GM12878 (cell line): ENCODE measurements at regions not wholly inside any gene's neighbourhood (a gene's known extent, or its start where the extent isn't known, plus 50 kb on each side); places are given as distances from the start of the nearest gene placed in this dataset.

Source experiments
- ATAC-seq: fragments of 200-7000 bp; cut with Tn5 transposase; 3 replicates; pipeline ENCODE4 v1.9.1; 2020; ENCODE audit warnings: mild to moderate bottlenecking, moderate library complexity
- BruUV-seq: library from RNA; stranded (reverse); fragments of 400-500 nt; replicated peaks from 2 replicates; lab custom pipeline; 2021; lab: Mats Ljungman, UMichigan
- CTCF ChIA-PET: fragments of 300-600 bp; sonication (Branson Sonifier 250); formaldehyde crosslinking; extraction: SDS; loops from one replicate; lab custom pipeline; 2021; ENCODE audit warnings: inconsistent platforms; lab: Yijun Ruan, JAX
- POLR2A ChIA-PET: fragments of 350-600 bp; formaldehyde crosslinking; extraction: SDS; loops from one replicate; lab custom pipeline; 2021; ENCODE audit warnings: inconsistent platforms; lab: Charles Lee
- RAD21 ChIA-PET: fragments of 300-600 bp; sonication (Branson Sonifier 250); formaldehyde crosslinking; loops from one replicate; lab custom pipeline; 2023; ENCODE audit warnings: antibody characterized with exemption; ENCODE audit not compliant: unreplicated experiment; lab: Charles Lee
- SMC1A ChIA-PET: fragments of 300-600 bp; sonication (Branson Sonifier 250); formaldehyde crosslinking; loops from one replicate; lab custom pipeline; 2023; ENCODE audit not compliant: unreplicated experiment, uncharacterized antibody; lab: Charles Lee
- DNase-seq: peaks from one replicate; pipeline ENCODE4 v3.0.0-alpha.2; 2011; ENCODE audit warnings: low read depth, low spot score
- FAIRE-seq: peaks from 3 replicates; lab custom pipeline; 2011; peaks lifted over from hg19 to GRCh38; lab: Jason Lieb, UNC
- H2AFZ ChIP-seq: 2 replicates; pipeline ENCODE4 v1.6.0; 2011; ENCODE audit warnings: low read depth, low read length, control low read depth; ENCODE audit not compliant: control insufficient read depth
- H3K27ac ChIP-seq: 2 replicates; pipeline ENCODE4 v1.5.1; 2011; ENCODE audit warnings: control low read depth; ENCODE audit not compliant: control insufficient read depth, insufficient read depth
- H3K27me3 ChIP-seq, 2 experiments: replicated peaks in 1 of 2; 2 replicates each; pipeline versions ENCODE4 v1.6.0 to v1.6.1; 2011; ENCODE audit warnings: low read length in 1 of 2; ENCODE audit not compliant: control insufficient read depth in 2 of 2, insufficient read depth in 2 of 2
- H3K36me3 ChIP-seq, 2 experiments: 2 replicates each; pipeline ENCODE4 v1.5.1; 2011; ENCODE audit warnings: low read length in 1 of 2; ENCODE audit not compliant: control insufficient read depth in 2 of 2, insufficient read depth in 2 of 2
- H3K4me1 ChIP-seq: 2 replicates; pipeline ENCODE4 v1.6.1; 2011; ENCODE audit warnings: mild to moderate bottlenecking, low read length, moderate library complexity, mixed read lengths; ENCODE audit not compliant: control insufficient read depth, insufficient read depth
- H3K4me2 ChIP-seq: 2 replicates; pipeline ENCODE4 v1.6.0; 2011; ENCODE audit warnings: control low read depth; ENCODE audit not compliant: control insufficient read depth, insufficient read depth
- H3K4me3 ChIP-seq: fragments of 200-600 bp; sonication (generic); 2 replicates; pipeline ENCODE4 v1.5.1; 2016
- H3K79me2 ChIP-seq: 2 replicates; pipeline ENCODE4 v1.6.0; 2011; ENCODE audit warnings: low read length; ENCODE audit not compliant: control insufficient read depth, insufficient read depth
- H3K9ac ChIP-seq: 2 replicates; pipeline ENCODE4 v1.8.0; 2011; ENCODE audit warnings: low read length, control low read depth, mixed read lengths; ENCODE audit not compliant: control insufficient read depth, insufficient read depth
- H3K9me3 ChIP-seq: replicated peaks from 3 replicates; pipeline ENCODE4 v1.5.1; 2011; ENCODE audit warnings: mild to moderate bottlenecking, low read length; ENCODE audit not compliant: control insufficient read depth, insufficient read depth
- H4K20me1 ChIP-seq: 2 replicates; pipeline ENCODE4 v1.6.0; 2011; ENCODE audit not compliant: control insufficient read depth, insufficient read depth
- CBX3 ChIP-seq: fragments of 200-600 bp; sonication (generic); IDR thresholded peaks from 2 replicates; pipeline ENCODE4 v1.6.1; 2016; ENCODE audit warnings: low read depth, borderline replicate concordance
- CBX5 ChIP-seq: sonication (generic); IDR thresholded peaks from 2 replicates; pipeline ENCODE4 v1.6.1; 2016; ENCODE audit warnings: low read depth, moderate library complexity, mild to moderate bottlenecking, inconsistent platforms
- HSF1 ChIP-seq: fragments of 150-350 bp; IDR thresholded peaks from 2 replicates; pipeline ENCODE4 v1.6.1; 2014; ENCODE audit warnings: mild to moderate bottlenecking, low read depth, low read length
- MXI1 ChIP-seq: fragments of 150-350 bp; IDR thresholded peaks from 2 replicates; pipeline ENCODE4 v1.6.1; 2011; ENCODE audit warnings: low read depth, mild to moderate bottlenecking, inconsistent platforms, low read length, improper control_type of control experiment
- POLR2AphosphoS5 ChIP-seq: IDR thresholded peaks from 2 replicates; pipeline ENCODE4 v1.6.1; 2011; ENCODE audit warnings: mild to moderate bottlenecking, low read length, inconsistent platforms
- SIN3A ChIP-seq: IDR thresholded peaks from 2 replicates; pipeline ENCODE4 v1.6.1; 2012; ENCODE audit warnings: low read depth, low read length, improper control_type of control experiment
- ZNF217 ChIP-seq: fragments of 450-650 bp; IDR thresholded peaks from 2 replicates; pipeline ENCODE4 v1.6.1; 2017; ENCODE audit warnings: antibody characterized with exemption, mild to moderate bottlenecking
- WGBS: methylation state at CpG from one replicate; pipeline ENCODE4 v1.1.6; 2016; ENCODE audit warnings: low lambda C conversion rate; ENCODE audit not compliant: insufficient replicate concordance, insufficient coverage; ENCODE audit errors: missing lambda C conversion rate; 5-methylcytosine and 5-hydroxymethylcytosine counted together
- in situ Hi-C: fragments of 300-500 bp; cut with MboI; formaldehyde crosslinking; loops from 9 replicates; pipeline ENCODE4 v1.14.3; 2018; ENCODE audit warnings: mixed read lengths
- intact Hi-C: fragments of 100-400 bp; cut with micrococcal nuclease; formaldehyde crosslinking; loops from one replicate; pipeline ENCODE4 v1.14.2; 2022; ENCODE audit not compliant: unreplicated experiment
- TF ChIP-seq, protein P1 (sequence below): fragments of 450-650 bp; IDR thresholded peaks from 2 replicates; pipeline ENCODE4 v1.6.1; 2017; ENCODE audit warnings: antibody characterized with exemption, mild to moderate bottlenecking, moderate library complexity

- TF ChIP-seq, protein P1, sequence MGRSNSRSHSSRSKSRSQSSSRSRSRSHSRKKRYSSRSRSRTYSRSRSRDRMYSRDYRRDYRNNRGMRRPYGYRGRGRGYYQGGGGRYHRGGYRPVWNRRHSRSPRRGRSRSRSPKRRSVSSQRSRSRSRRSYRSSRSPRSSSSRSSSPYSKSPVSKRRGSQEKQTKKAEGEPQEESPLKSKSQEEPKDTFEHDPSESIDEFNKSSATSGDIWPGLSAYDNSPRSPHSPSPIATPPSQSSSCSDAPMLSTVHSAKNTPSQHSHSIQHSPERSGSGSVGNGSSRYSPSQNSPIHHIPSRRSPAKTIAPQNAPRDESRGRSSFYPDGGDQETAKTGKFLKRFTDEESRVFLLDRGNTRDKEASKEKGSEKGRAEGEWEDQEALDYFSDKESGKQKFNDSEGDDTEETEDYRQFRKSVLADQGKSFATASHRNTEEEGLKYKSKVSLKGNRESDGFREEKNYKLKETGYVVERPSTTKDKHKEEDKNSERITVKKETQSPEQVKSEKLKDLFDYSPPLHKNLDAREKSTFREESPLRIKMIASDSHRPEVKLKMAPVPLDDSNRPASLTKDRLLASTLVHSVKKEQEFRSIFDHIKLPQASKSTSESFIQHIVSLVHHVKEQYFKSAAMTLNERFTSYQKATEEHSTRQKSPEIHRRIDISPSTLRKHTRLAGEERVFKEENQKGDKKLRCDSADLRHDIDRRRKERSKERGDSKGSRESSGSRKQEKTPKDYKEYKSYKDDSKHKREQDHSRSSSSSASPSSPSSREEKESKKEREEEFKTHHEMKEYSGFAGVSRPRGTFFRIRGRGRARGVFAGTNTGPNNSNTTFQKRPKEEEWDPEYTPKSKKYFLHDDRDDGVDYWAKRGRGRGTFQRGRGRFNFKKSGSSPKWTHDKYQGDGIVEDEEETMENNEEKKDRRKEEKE: no peak
- TF ChIP-seq MXI1 (no peak), CBX3 (no peak), SIN3A (no peak)
Measured at GRCh38 chr11:92632495-92632894, 337.0 kb upstream of the MTNR1B start (continued).

- H3K4me1 ChIP-seq: no peaks in the 10 kb centered on the region
- H4K20me1 ChIP-seq: no peaks in the 10 kb centered on the region
- no peaks in the 10 kb centered on the region for H3K36me3 ChIP-seq
- H3K4me3 ChIP-seq: no peak overlapping the region
- no TSS peak for BruUV-seq
- no peak for ATAC-seq
- no peak overlapping the region for H3K9ac ChIP-seq
- H3K4me2 ChIP-seq: no peak overlapping the region
- in situ Hi-C loops: no loop called here
- 0% methylated on average over 1 of the region's 1 CpG for WGBS
- no peaks in the 10 kb centered on the region for H3K9me3 ChIP-seq
- H3K79me2 ChIP-seq: no peaks in the 10 kb centered on the region
- no peaks in the 10 kb centered on the region for H3K27me3 ChIP-seq
- SMC1A ChIA-PET: no interaction called here
- no peak overlapping the region for H3K27ac ChIP-seq
- TF ChIP-seq ZNF217: no peak
- no peak for TF ChIP-seq HSF1
- no peak for TF ChIP-seq POLR2AphosphoS5
- TF ChIP-seq CBX5: no peak
- RAD21 ChIA-PET: no interaction called here
- no peak for FAIRE-seq
- DNase-seq: no peak
- POLR2A ChIA-PET: no interaction called here
- CTCF ChIA-PET: no interaction called here
- intact Hi-C loops: no loop called here
- no peak overlapping the region for H2AFZ ChIP-seq
Measured at GRCh38 chr11:92633820-92634219, 335.6 kb upstream of the MTNR1B start.
